PC-9 (cell line): ENCODE measurements at regions not wholly inside any gene's neighbourhood (a gene's known extent, or its start where the extent isn't known, plus 50 kb on each side); places are given as distances from the start of the nearest gene placed in this dataset.

Experiments used
- BruUV-seq: library from RNA; stranded (reverse); fragments of 400-500 nt; replicated peaks from 2 replicates; lab custom pipeline; 2021; lab: Mats Ljungman, UMichigan
- CTCF ChIA-PET: fragments of 300-600 bp; sonication (Branson Sonifier 250); formaldehyde crosslinking; loops from one replicate; lab custom pipeline; 2022; ENCODE audit warnings: antibody characterized with exemption; lab: Charles Lee
- POLR2A ChIA-PET: fragments of 300-600 bp; sonication (Branson Sonifier 250); formaldehyde crosslinking; loops from one replicate; lab custom pipeline; 2022; ENCODE audit warnings: antibody characterized with exemption; ENCODE audit not compliant: unreplicated experiment; lab: Charles Lee
- DNase-seq, 2 experiments: peaks; one replicate each; pipeline versions ENCODE4 v3.0.0 to v3.0.0-alpha.2; 2015 to 2022; ENCODE audit warnings: mixed read lengths in 1 of 2
- H2AFZ ChIP-seq: fragments of 200-600 bp; sonication (generic); 2 replicates; pipeline ENCODE4 v1.8.1; 2017; ENCODE audit warnings: antibody characterized with exemption
- H3F3A ChIP-seq: fragments of 200-600 bp; sonication (generic); 2 replicates; pipeline ENCODE4 v1.8.1; 2017; ENCODE audit warnings: antibody characterized with exemption, mild to moderate bottlenecking, low read depth; ENCODE audit not compliant: insufficient read depth
- H3K27ac ChIP-seq: fragments of 200-600 bp; sonication (generic); 2 replicates; pipeline ENCODE4 v1.6.1; 2016; ENCODE audit warnings: mixed run types
- H3K27me3 ChIP-seq: fragments of 200-600 bp; sonication (generic); 2 replicates; pipeline ENCODE4 v1.6.1; 2016; ENCODE audit warnings: low read depth, mixed run types; ENCODE audit not compliant: insufficient read depth
- H3K36me3 ChIP-seq: fragments of 200-600 bp; sonication (generic); 2 replicates; pipeline ENCODE4 v1.6.1; 2016; ENCODE audit warnings: low read depth, mixed run types
- H3K4me1 ChIP-seq: fragments of 200-600 bp; sonication (generic); replicated peaks from 2 replicates; pipeline ENCODE4 v1.6.1; 2016; ENCODE audit warnings: mixed run types; ENCODE audit not compliant: insufficient read depth
- H3K4me2 ChIP-seq: fragments of 200-600 bp; sonication (generic); 2 replicates; pipeline ENCODE4 v1.6.1; 2017; ENCODE audit warnings: mixed run types
- H3K4me3 ChIP-seq: fragments of 200-600 bp; sonication (generic); 2 replicates; pipeline ENCODE4 v1.6.1; 2016; ENCODE audit warnings: mixed run types
- H3K79me2 ChIP-seq: fragments of 200-600 bp; sonication (generic); 2 replicates; pipeline ENCODE4 v1.6.1; 2017; ENCODE audit warnings: low read depth, mixed run types
- H3K9me2 ChIP-seq: fragments of 200-600 bp; sonication (generic); 2 replicates; pipeline ENCODE4 v1.8.1; 2017; ENCODE audit warnings: mild to moderate bottlenecking; ENCODE audit not compliant: insufficient read depth
- H3K9me3 ChIP-seq: fragments of 200-600 bp; sonication (generic); 2 replicates; pipeline ENCODE4 v1.8.1; 2016; ENCODE audit warnings: low read depth; ENCODE audit not compliant: insufficient read depth
- H4K20me1 ChIP-seq: fragments of 200-600 bp; sonication (generic); 2 replicates; pipeline ENCODE4 v1.8.1; 2017; ENCODE audit not compliant: insufficient read depth
- EZH2 ChIP-seq: fragments of 200-600 bp; sonication (generic); IDR thresholded peaks from 2 replicates; pipeline ENCODE4 v1.8.0; 2017; ENCODE audit warnings: antibody characterized with exemption, low read depth
- intact Hi-C: fragments of 100-400 bp; cut with micrococcal nuclease; formaldehyde crosslinking; loops from one replicate; pipeline ENCODE4 v1.10.0; 2022; ENCODE audit not compliant: unreplicated experiment
- TF ChIP-seq, protein P1 (sequence below): fragments of 200-600 bp; sonication (generic); conservative IDR thresholded peaks from 2 replicates; pipeline ENCODE4 v1.6.1; 2017; ENCODE audit warnings: mixed run types, antibody characterized with exemption, mild to moderate bottlenecking, moderate library complexity

DNA sequence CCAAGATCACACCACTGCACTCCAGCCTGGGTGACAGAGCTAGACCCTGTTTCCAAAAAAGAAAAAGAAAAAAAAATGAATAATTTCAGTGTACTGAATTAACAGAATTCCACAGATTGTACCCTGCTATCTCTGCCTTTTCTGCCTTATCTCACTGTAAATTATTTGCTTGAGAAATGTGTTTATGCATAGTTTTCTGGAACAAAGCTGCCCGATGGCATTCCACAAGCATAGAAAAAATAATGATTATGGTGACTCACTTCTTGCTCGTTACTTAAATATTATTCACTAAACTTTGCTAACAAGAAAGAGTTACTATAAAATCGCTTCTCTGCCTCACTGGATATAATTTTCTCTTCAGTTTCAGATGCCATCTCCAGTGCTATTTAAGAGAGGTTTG is 88.7 kb upstream of the FAM169A start:
- intact Hi-C loops = loop anchor here (1.0 kb wide), 1 partner anchor 82 kb away; no protein-coding TSS in a partner anchor
- Histone ChIP-seq H3K27me3 (no peaks in the 10 kb centered on the region), H2AFZ (no peak overlapping the region), H3K79me2 (no peaks in the 10 kb centered on the region), H3K4me1 (peaks cover 25% of the 10 kb centered on the region), H3K9me2 (no peaks in the 10 kb centered on the region), H3K9me3 (no peaks in the 10 kb centered on the region), H3K36me3 (no peaks in the 10 kb centered on the region), H3K4me3 (peak overlapping the region; percentile 32; the same call in 1 of the 2 replicates), H4K20me1 (no peaks in the 10 kb centered on the region), H3K27ac (peak overlapping the region; percentile 87), H3F3A (peaks cover 23% of the 10 kb centered on the region), H3K4me2 (peak overlapping the region; percentile 76)
- DNase-seq = peak in 1 of 2 experiments; percentile 85
- BruUV-seq = no TSS peak
- no peak for TF ChIP-seq EZH2
- TF ChIP-seq, protein P1, sequence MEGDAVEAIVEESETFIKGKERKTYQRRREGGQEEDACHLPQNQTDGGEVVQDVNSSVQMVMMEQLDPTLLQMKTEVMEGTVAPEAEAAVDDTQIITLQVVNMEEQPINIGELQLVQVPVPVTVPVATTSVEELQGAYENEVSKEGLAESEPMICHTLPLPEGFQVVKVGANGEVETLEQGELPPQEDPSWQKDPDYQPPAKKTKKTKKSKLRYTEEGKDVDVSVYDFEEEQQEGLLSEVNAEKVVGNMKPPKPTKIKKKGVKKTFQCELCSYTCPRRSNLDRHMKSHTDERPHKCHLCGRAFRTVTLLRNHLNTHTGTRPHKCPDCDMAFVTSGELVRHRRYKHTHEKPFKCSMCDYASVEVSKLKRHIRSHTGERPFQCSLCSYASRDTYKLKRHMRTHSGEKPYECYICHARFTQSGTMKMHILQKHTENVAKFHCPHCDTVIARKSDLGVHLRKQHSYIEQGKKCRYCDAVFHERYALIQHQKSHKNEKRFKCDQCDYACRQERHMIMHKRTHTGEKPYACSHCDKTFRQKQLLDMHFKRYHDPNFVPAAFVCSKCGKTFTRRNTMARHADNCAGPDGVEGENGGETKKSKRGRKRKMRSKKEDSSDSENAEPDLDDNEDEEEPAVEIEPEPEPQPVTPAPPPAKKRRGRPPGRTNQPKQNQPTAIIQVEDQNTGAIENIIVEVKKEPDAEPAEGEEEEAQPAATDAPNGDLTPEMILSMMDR = no peak
- ChIA-PET POLR2A (interaction anchor here (0.7 kb wide), 3 partner anchors 18 to 1016 kb away, joined by 6 read pairs; no protein-coding TSS in a partner anchor), CTCF (interaction anchor here (0.6 to 1.0 kb wide), 3 partner anchors 20 to 83 kb away, joined by 3 to 7 read pairs (median 5); no protein-coding TSS in a partner anchor)

DNA sequence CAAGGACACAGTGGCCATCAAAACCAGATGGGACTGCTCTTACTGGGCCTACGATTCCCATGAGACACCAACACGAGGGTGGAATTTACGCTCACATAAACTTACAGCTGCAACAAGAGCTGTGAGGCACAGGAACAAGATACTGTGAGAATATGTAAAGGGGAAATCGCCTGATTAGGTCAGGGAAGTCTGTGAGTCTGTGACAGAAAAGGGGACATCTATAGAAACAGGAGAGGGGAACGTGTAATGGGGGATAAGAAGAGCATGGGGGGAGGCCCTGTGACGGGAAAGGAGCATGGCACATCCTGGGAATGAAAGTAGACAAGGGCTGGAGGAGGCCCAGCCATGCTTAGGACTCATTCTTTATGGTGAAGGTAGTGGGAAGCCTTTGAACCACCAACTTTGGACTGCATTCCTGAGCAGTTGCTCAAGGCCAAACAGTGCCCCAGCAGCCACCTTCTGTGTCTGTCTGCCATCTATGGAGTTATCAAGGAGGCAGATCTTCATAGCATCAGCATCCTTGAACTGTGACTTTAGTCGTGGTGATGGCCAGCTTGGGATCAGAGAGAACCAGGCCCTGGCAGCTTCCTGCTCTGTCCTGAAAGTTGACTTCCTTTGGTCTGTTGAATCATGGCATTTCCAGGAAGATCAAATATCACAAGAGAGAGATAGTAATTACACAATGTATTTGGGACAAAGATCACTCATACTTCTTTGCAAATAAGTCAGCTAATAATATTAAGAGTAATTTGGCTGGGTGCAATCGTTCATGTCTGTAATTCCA is 87.9 kb upstream of the FAM169A start:
- Histone ChIP-seq H3K4me2 (peak overlapping the region; percentile 76), H3K36me3 (no peaks in the 10 kb centered on the region), H3K9me3 (no peaks in the 10 kb centered on the region), H3K4me1 (peaks cover 32% of the 10 kb centered on the region), H3K4me3 (peak overlapping the region; percentile 32; the same call in 1 of the 2 replicates), H3K79me2 (no peaks in the 10 kb centered on the region), H2AFZ (no peak overlapping the region), H3K9me2 (no peaks in the 10 kb centered on the region), H4K20me1 (no peaks in the 10 kb centered on the region), H3K27ac (peak overlapping the region; percentile 87), H3F3A (peaks cover 23% of the 10 kb centered on the region), H3K27me3 (no peaks in the 10 kb centered on the region)
- ChIA-PET POLR2A (interaction anchor here (0.7 kb wide), 1 partner anchor 1016 kb away, joined by 6 read pairs; no protein-coding TSS in a partner anchor), CTCF (interaction anchor here (0.7 to 1.0 kb wide), 2 partner anchors 19 to 1629 kb away, joined by 3 to 4 read pairs; no protein-coding TSS in a partner anchor)
- intact Hi-C loops = loop anchor here (1.0 kb wide), 1 partner anchor 83 kb away; no protein-coding TSS in a partner anchor
- DNase-seq = peak; percentile 68 to 94
- BruUV-seq = no TSS peak
- TF ChIP-seq, protein P1 = no peak
- no peak for TF ChIP-seq EZH2

DNA sequence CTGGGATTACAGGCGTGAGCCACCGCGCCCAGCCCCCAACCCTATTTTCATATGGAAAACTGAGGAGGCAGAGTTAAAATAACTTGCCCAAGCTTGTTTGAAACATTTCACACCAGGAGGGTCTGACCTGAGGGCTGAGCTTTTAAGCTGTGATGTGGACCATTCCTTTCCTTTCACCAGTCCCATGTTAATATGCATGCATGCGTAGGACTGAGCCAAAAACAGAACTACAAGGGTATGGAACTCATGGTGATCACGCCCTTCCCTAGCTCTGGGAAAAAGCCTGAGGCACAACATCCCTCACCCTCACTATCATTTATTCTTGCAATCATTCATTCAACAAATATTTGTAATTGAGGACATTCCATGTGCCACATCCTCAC is 87.4 kb upstream of the FAM169A start:
- Histone ChIP-seq H3K27me3 (no peaks in the 10 kb centered on the region), H3K4me2 (peak overlapping the region; percentile 76), H3K36me3 (no peaks in the 10 kb centered on the region), H3K27ac (peak overlapping the region; percentile 87), H3K9me3 (no peaks in the 10 kb centered on the region), H3K79me2 (no peaks in the 10 kb centered on the region), H3F3A (peaks cover 23% of the 10 kb centered on the region), H2AFZ (no peak overlapping the region), H3K4me1 (peaks cover 38% of the 10 kb centered on the region), H3K9me2 (no peaks in the 10 kb centered on the region), H3K4me3 (no peak overlapping the region), H4K20me1 (no peaks in the 10 kb centered on the region)
- peak in 1 of 2 experiments; percentile 37 for DNase-seq
- ChIA-PET POLR2A (no interaction called here), CTCF (interaction anchor here (0.6 kb wide), 1 partner anchor 85 kb away, joined by 6 read pairs; no protein-coding TSS in a partner anchor)
- BruUV-seq = no TSS peak
- intact Hi-C loops = no loop called here
- TF ChIP-seq, protein P1 = no peak
- TF ChIP-seq EZH2 = no peak
